ENCODE measurements at regions not wholly inside any gene's neighbourhood (a gene's known extent, or its start where the extent isn't known, plus 50 kb on each side); places are given as distances from the start of the nearest gene placed in this dataset.

DNA sequence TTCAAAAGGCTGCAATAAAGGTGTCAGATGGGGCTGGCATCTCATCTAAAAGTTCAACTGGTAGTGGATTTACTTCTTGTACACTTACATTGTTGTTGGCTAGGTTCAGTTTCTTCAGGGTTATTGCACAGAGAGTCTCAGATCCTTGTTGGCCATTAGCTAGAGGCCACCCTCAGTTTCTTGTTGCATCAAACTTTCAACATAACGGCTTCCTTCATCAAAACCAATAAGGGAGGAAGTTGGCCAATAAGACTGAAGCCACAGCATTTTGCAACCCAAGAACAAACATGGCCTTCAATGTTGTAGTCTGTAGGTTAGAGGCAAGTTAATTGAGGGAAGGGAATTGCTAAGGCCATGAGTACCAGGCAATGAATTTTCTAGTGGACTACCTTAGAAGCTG is 218.0 kb downstream of the ZBBX start:
- TF ChIP-seq CTCF (IDR thresholded peaks at IDR 0.05), result no peak
- TF ChIP-seq EZH2 (IDR thresholded peaks at IDR 0.05), result no peak
- no peak for TF ChIP-seq EZH2phosphoT487 (IDR thresholded peaks at IDR 0.05)
- DNase-seq (ENCODE audit: low spot score), result no peak
- H3K4me3 ChIP-seq, result no peak overlapping the region
- H2AFZ ChIP-seq (replicated peaks), result no peak overlapping the region
- H3K36me3 ChIP-seq, result no peaks in the 10 kb centered on the region
- Mint-ChIP-seq H3K4me1 (peaks cover 32% of the 10 kb centered on the region), H3K36me3 (no peaks in the 10 kb centered on the region), H3K9me3 (no peaks in the 10 kb centered on the region), H3K4me3 (no peak overlapping the region), H3K27me3 (ENCODE audit: insufficient read depth, low read depth) (no peaks in the 10 kb centered on the region), H3K27ac (no peak overlapping the region)
- peaks cover 14% of the 10 kb centered on the region for H3F3A ChIP-seq (ENCODE audit: low read depth)
- H3K4me2 ChIP-seq, result no peak overlapping the region
- no peaks in the 10 kb centered on the region for H3K9me3 ChIP-seq (ENCODE audit: low read depth)
- H3K27ac ChIP-seq, result no peak overlapping the region
- no peak overlapping the region for H3K9ac ChIP-seq
- peaks cover 30% of the 10 kb centered on the region for H3K27me3 ChIP-seq
- H4K20me1 ChIP-seq (ENCODE audit: low read depth), result peaks cover 14% of the 10 kb centered on the region
- H3K79me2 ChIP-seq (ENCODE audit: low read depth), result no peaks in the 10 kb centered on the region
- H3K4me1 ChIP-seq, result peaks cover 20% of the 10 kb centered on the region

- no peaks in the 10 kb centered on the region for H3K27me3 Mint-ChIP-seq (ENCODE audit: insufficient read depth, low read depth)
- H3K9me3 ChIP-seq (ENCODE audit: low read depth), result no peaks in the 10 kb centered on the region
- H2AFZ ChIP-seq (replicated peaks), result no peak overlapping the region
- H3F3A ChIP-seq (ENCODE audit: low read depth), result peaks cover under 1% of the 10 kb centered on the region
- peaks cover 9% of the 10 kb centered on the region for H3K4me1 ChIP-seq
- H3K4me2 ChIP-seq, result no peak overlapping the region
- no peak overlapping the region for H3K27ac ChIP-seq
- no peaks in the 10 kb centered on the region for H3K79me2 ChIP-seq (ENCODE audit: low read depth)
- H3K27me3 ChIP-seq, result peaks cover 23% of the 10 kb centered on the region
- no peaks in the 10 kb centered on the region for H3K36me3 Mint-ChIP-seq
- H3K9ac ChIP-seq, result no peak overlapping the region
- TF ChIP-seq EZH2phosphoT487 (IDR thresholded peaks at IDR 0.05), result no peak
- TF ChIP-seq CTCF (IDR thresholded peaks at IDR 0.05), result no peak
- H3K9me3 Mint-ChIP-seq, result peaks cover 12% of the 10 kb centered on the region
- H3K27ac Mint-ChIP-seq, result no peak overlapping the region
- H3K36me3 ChIP-seq, result no peaks in the 10 kb centered on the region
- peaks cover 19% of the 10 kb centered on the region for H3K4me1 Mint-ChIP-seq
- peaks cover 9% of the 10 kb centered on the region for H4K20me1 ChIP-seq (ENCODE audit: low read depth)
- no peak overlapping the region for H3K4me3 ChIP-seq
- H3K4me3 Mint-ChIP-seq, result no peak overlapping the region
- no peak for DNase-seq (ENCODE audit: low spot score)
Observed at GRCh38 chr3:167160781-167161180, 219.3 kb downstream of the ZBBX start.

DNA sequence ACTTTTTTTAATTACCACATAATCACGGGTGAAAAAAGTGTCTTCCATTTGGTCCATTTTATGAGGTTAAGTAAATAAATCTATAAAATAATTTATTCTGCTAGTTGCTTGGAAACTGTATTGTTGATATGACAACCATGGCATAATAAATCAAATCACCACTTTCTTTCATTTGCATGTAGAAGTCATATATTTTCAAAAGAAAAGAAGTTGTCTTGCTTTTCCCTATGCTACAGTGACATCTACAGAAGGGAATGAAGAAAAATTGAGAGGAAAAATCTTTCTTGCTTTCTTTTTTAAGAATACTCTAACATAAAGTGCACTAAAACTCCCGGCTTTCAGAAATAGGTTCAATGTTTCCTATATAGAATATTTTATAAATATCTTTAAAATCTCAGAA is 228.5 kb downstream of the ZBBX start:
- no peaks in the 10 kb centered on the region for H3K4me1 Mint-ChIP-seq
- H3K4me2 ChIP-seq, result no peak overlapping the region
- no peaks in the 10 kb centered on the region for H3K36me3 Mint-ChIP-seq
- no peaks in the 10 kb centered on the region for H3K27me3 ChIP-seq
- TF ChIP-seq EZH2 (IDR thresholded peaks at IDR 0.05) (no peak), CTCF (IDR thresholded peaks at IDR 0.05) (no peak), EZH2phosphoT487 (IDR thresholded peaks at IDR 0.05) (no peak)
- DNase-seq (ENCODE audit: low spot score), result no peak
- H3K9ac ChIP-seq, result no peak overlapping the region
- H3K9me3 ChIP-seq (ENCODE audit: low read depth), result no peaks in the 10 kb centered on the region
- no peaks in the 10 kb centered on the region for H3K27me3 Mint-ChIP-seq (ENCODE audit: insufficient read depth, low read depth)
- no peaks in the 10 kb centered on the region for H3F3A ChIP-seq (ENCODE audit: low read depth)
- H3K36me3 ChIP-seq, result no peaks in the 10 kb centered on the region
- H4K20me1 ChIP-seq (ENCODE audit: low read depth), result no peaks in the 10 kb centered on the region
- H3K4me3 ChIP-seq, result no peak overlapping the region
- H2AFZ ChIP-seq (replicated peaks), result no peak overlapping the region
- no peaks in the 10 kb centered on the region for H3K4me1 ChIP-seq
- H3K9me3 Mint-ChIP-seq, result peaks cover 18% of the 10 kb centered on the region
- H3K27ac Mint-ChIP-seq, result no peak overlapping the region
- no peak overlapping the region for H3K27ac ChIP-seq
- H3K4me3 Mint-ChIP-seq, result no peak overlapping the region
- H3K79me2 ChIP-seq (ENCODE audit: low read depth), result no peaks in the 10 kb centered on the region

GRCh38 chr3:167148136-167148535 is 232.0 kb downstream of the ZBBX start:
- Histone ChIP-seq H3K4me1 (no peaks in the 10 kb centered on the region), H3K9me3 (ENCODE audit: low read depth) (no peaks in the 10 kb centered on the region), H3K27ac (no peak overlapping the region), H3K4me2 (no peak overlapping the region), H3K36me3 (no peaks in the 10 kb centered on the region), H2AFZ (replicated peaks) (peak overlapping the region; percentile 28), H3K4me3 (no peak overlapping the region), H3K27me3 (no peaks in the 10 kb centered on the region), H4K20me1 (ENCODE audit: low read depth) (no peaks in the 10 kb centered on the region), H3K9ac (no peak overlapping the region), H3K79me2 (ENCODE audit: low read depth) (no peaks in the 10 kb centered on the region), H3F3A (ENCODE audit: low read depth) (no peaks in the 10 kb centered on the region)
- H3K36me3 Mint-ChIP-seq, result no peaks in the 10 kb centered on the region
- TF ChIP-seq EZH2phosphoT487 (IDR thresholded peaks at IDR 0.05) (no peak), EZH2 (IDR thresholded peaks at IDR 0.05) (no peak), CTCF (IDR thresholded peaks at IDR 0.05) (no peak)
- DNase-seq (ENCODE audit: low spot score), result no peak
- H3K4me1 Mint-ChIP-seq, result no peaks in the 10 kb centered on the region
- H3K27me3 Mint-ChIP-seq (ENCODE audit: insufficient read depth, low read depth), result no peaks in the 10 kb centered on the region
- no peak overlapping the region for H3K4me3 Mint-ChIP-seq
- no peaks in the 10 kb centered on the region for H3K9me3 Mint-ChIP-seq
- H3K27ac Mint-ChIP-seq, result no peak overlapping the region
